Right renal cortex interstitium (tissue), 3 donors: ENCODE measurements at regions not wholly inside any gene's neighbourhood (a gene's known extent, or its start where the extent isn't known, plus 50 kb on each side); places are given as distances from the start of the nearest gene placed in this dataset.

Experiments
- DNase-seq, 3 donors: peaks; one replicate each; pipeline ENCODE4 v3.0.0-alpha.2; 2013; ENCODE audit warnings: low read depth in 3 of 3, low spot score in 2 of 3

GRCh38 chr2:128794285-128794684 lies 475.6 kb upstream of the HS6ST1 start:
- DNase-seq = peak in 1 of 3 donors; percentile 19

GRCh38 chr2:128796321-128796720 lies 477.7 kb upstream of the HS6ST1 start:
- DNase-seq = no peak

GRCh38 chr2:128797092-128797491 lies 478.4 kb upstream of the HS6ST1 start:
- no peak for DNase-seq

GRCh38 chr2:128797533-128797932 lies 478.9 kb upstream of the HS6ST1 start:
- DNase-seq = no peak

- no peak for DNase-seq
Measured at GRCh38 chr2:128797937-128798336, 479.3 kb upstream of the HS6ST1 start.

- DNase-seq = no peak
Measured at GRCh38 chr2:128798502-128799283, 480.0 kb upstream of the HS6ST1 start.

- DNase-seq = no peak
Measured at GRCh38 chr2:128799284-128799552, 480.6 kb upstream of the HS6ST1 start.

- no peak for DNase-seq
Measured at GRCh38 chr2:128799730-128800129, 481.1 kb upstream of the HS6ST1 start.

- no peak for DNase-seq
Measured at GRCh38 chr2:128801576-128801975, 482.9 kb upstream of the HS6ST1 start.

- no peak for DNase-seq
Measured at GRCh38 chr2:128803222-128803621, 484.6 kb upstream of the HS6ST1 start.

- DNase-seq = no peak
Measured at GRCh38 chr2:128805237-128805636, 486.6 kb upstream of the HS6ST1 start.

GRCh38 chr2:128805918-128806317 lies 487.2 kb upstream of the HS6ST1 start:
- DNase-seq = no peak

GRCh38 chr2:128807317-128807716 lies 488.6 kb upstream of the HS6ST1 start:
- no peak for DNase-seq

- no peak for DNase-seq
Measured at GRCh38 chr2:128808462-128809258, 490.0 kb upstream of the HS6ST1 start.

- no peak for DNase-seq
Measured at GRCh38 chr2:128809259-128809636, 490.6 kb upstream of the HS6ST1 start.

GRCh38 chr2:128809880-128810279 lies 491.2 kb upstream of the HS6ST1 start:
- DNase-seq = no peak

- DNase-seq = no peak
Measured at GRCh38 chr2:128812183-128812940, 493.7 kb upstream of the HS6ST1 start.

- DNase-seq = no peak
Measured at GRCh38 chr2:128813352-128814034, 494.8 kb upstream of the HS6ST1 start.

- DNase-seq = no peak
Measured at GRCh38 chr2:128815248-128815647, 496.6 kb upstream of the HS6ST1 start.

- DNase-seq = peak in 1 of 3 donors; percentile 31
Measured at GRCh38 chr2:128817171-128817570, 498.5 kb upstream of the HS6ST1 start.

- DNase-seq = no peak
Measured at GRCh38 chr2:128817813-128818212, 499.1 kb upstream of the HS6ST1 start.
